Left ventricle myocardium inferior (tissue), 1 donor: ENCODE measurements at regions not wholly inside any gene's neighbourhood (a gene's known extent, or its start where the extent isn't known, plus 50 kb on each side); places are given as distances from the start of the nearest gene placed in this dataset.

Experiments
- DNase-seq: peaks from one replicate; pipeline ENCODE4 v3.0.0-alpha.2; 2020
- H3K27ac ChIP-seq: fragments of 200-600 bp; replicated peaks from 2 replicates; pipeline ENCODE4 v1.8.0; 2021
- H3K27me3 ChIP-seq: fragments of 200-600 bp; 2 replicates; pipeline ENCODE4 v1.8.0; 2021; ENCODE audit warnings: low read depth
- H3K36me3 ChIP-seq: fragments of 200-600 bp; 2 replicates; pipeline ENCODE4 v1.8.0; 2021
- H3K4me1 ChIP-seq: fragments of 200-600 bp; 2 replicates; pipeline ENCODE4 v1.8.0; 2021
- H3K4me3 ChIP-seq: fragments of 200-600 bp; 2 replicates; pipeline ENCODE4 v1.8.0; 2021; ENCODE audit warnings: mild to moderate bottlenecking, moderate library complexity
- H3K9me3 ChIP-seq: fragments of 200-600 bp; replicated peaks from 2 replicates; pipeline ENCODE4 v1.8.0; 2021
- intact Hi-C: fragments of 100-400 bp; cut with micrococcal nuclease; formaldehyde crosslinking; loops from one replicate; pipeline ENCODE4 v1.11.0; 2022
- TF ChIP-seq, protein P1 (sequence below): fragments of 200-600 bp; IDR thresholded peaks from 2 replicates; pipeline ENCODE4 v1.8.0; 2021; ENCODE audit warnings: antibody characterized with exemption, mild to moderate bottlenecking, borderline replicate concordance
- donor health status: DM: no; HTN: yes; CAD: no; lungs with severe emphysema.

DNA sequence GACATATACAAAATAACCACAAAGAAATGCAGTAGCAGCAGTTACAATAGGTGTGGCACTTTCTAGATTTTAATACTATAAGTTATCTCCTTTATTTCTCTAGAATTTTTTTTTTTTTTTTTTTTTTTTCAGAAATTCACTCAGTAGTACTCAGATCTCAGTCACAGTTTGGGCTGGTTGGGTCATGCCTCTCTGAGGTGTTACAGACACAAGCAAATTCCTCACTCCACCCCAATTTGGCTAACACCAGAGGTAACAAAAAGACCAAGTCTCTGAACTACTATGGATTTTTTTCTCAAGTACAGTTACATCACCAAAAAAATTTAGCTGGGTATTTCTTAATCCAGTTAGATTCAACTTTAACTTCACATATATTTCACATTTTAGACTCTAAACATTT, 985.1 kb upstream of the LRRN3 start:
- no peaks in the 10 kb centered on the region for H3K4me1 ChIP-seq
- H3K9me3 ChIP-seq = peaks cover 15% of the 10 kb centered on the region
- TF ChIP-seq, protein P1, sequence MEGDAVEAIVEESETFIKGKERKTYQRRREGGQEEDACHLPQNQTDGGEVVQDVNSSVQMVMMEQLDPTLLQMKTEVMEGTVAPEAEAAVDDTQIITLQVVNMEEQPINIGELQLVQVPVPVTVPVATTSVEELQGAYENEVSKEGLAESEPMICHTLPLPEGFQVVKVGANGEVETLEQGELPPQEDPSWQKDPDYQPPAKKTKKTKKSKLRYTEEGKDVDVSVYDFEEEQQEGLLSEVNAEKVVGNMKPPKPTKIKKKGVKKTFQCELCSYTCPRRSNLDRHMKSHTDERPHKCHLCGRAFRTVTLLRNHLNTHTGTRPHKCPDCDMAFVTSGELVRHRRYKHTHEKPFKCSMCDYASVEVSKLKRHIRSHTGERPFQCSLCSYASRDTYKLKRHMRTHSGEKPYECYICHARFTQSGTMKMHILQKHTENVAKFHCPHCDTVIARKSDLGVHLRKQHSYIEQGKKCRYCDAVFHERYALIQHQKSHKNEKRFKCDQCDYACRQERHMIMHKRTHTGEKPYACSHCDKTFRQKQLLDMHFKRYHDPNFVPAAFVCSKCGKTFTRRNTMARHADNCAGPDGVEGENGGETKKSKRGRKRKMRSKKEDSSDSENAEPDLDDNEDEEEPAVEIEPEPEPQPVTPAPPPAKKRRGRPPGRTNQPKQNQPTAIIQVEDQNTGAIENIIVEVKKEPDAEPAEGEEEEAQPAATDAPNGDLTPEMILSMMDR = no peak
- intact Hi-C loops = no loop called here
- H3K27me3 ChIP-seq = no peaks in the 10 kb centered on the region
- no peak for DNase-seq
- H3K4me3 ChIP-seq = no peak overlapping the region
- no peaks in the 10 kb centered on the region for H3K36me3 ChIP-seq
- H3K27ac ChIP-seq = no peak overlapping the region

- no peaks in the 10 kb centered on the region for H3K4me1 ChIP-seq
- TF ChIP-seq, protein P1 = no peak
- no peak overlapping the region for H3K4me3 ChIP-seq
- H3K9me3 ChIP-seq = peaks cover 40% of the 10 kb centered on the region
- H3K36me3 ChIP-seq = no peaks in the 10 kb centered on the region
- no peak for DNase-seq
- intact Hi-C loops = no loop called here
- no peaks in the 10 kb centered on the region for H3K27me3 ChIP-seq
- no peak overlapping the region for H3K27ac ChIP-seq
Observed at GRCh38 chr7:110119883-110120581, 970.9 kb upstream of the LRRN3 start.

DNA sequence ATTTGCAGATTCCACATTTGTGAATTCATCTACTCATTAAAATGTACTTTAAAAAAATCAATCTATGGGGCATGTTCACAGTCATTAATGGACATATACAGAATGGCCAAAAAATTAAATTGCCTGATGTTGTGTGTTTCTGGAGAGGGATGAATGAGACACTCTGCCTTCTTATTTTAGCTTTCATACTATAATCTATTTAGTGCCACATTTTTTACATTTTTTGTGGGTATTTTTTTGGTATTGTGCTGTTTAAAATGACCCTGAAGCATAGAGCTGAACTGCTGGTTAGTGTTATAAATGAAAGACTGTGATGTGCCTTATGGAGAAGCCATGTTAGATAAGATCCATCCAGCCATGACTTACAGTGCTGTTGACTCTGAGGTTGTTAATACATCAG, 961.8 kb upstream of the LRRN3 start:
- TF ChIP-seq, protein P1 = no peak
- Histone ChIP-seq H3K4me1 (no peaks in the 10 kb centered on the region), H3K9me3 (peaks cover 7% of the 10 kb centered on the region), H3K4me3 (no peak overlapping the region), H3K36me3 (no peaks in the 10 kb centered on the region), H3K27ac (no peak overlapping the region), H3K27me3 (no peaks in the 10 kb centered on the region)
- no peak for DNase-seq
- intact Hi-C loops = no loop called here

DNA sequence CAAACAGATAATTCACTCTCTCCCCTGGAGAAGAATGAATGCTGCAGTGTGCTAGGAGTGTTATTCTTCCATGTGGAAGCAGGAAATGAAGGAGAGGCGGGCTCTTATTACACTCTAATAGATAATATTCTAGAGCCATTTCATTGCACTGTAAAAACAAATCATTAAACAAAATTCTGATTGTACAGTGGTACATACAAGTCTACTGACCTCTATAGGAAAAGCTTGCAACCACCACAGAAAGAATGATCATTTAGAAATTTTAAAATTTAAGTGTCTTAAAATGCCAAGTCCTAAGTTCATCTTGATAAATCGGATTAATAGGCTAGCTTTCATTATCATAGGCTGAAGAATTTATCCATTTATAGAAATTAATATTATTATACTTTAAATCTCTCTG, 960.3 kb upstream of the LRRN3 start:
- H3K9me3 ChIP-seq = no peaks in the 10 kb centered on the region
- H3K4me3 ChIP-seq = no peak overlapping the region
- TF ChIP-seq, protein P1 = no peak
- no peaks in the 10 kb centered on the region for H3K36me3 ChIP-seq
- H3K27me3 ChIP-seq = no peaks in the 10 kb centered on the region
- DNase-seq = no peak
- no peak overlapping the region for H3K27ac ChIP-seq
- intact Hi-C loops = no loop called here
- H3K4me1 ChIP-seq = no peaks in the 10 kb centered on the region

GRCh38 chr7:110131344-110131743, 959.6 kb upstream of the LRRN3 start:
- H3K4me3 ChIP-seq = no peak overlapping the region
- H3K27ac ChIP-seq = no peak overlapping the region
- intact Hi-C loops = no loop called here
- TF ChIP-seq, protein P1 = no peak
- no peaks in the 10 kb centered on the region for H3K27me3 ChIP-seq
- H3K9me3 ChIP-seq = no peaks in the 10 kb centered on the region
- no peaks in the 10 kb centered on the region for H3K36me3 ChIP-seq
- no peaks in the 10 kb centered on the region for H3K4me1 ChIP-seq
- no peak for DNase-seq
